RWPE2 (cell line): ENCODE measurements at regions not wholly inside any gene's neighbourhood (a gene's known extent, or its start where the extent isn't known, plus 50 kb on each side); places are given as distances from the start of the nearest gene placed in this dataset.

Experiments
- ATAC-seq: fragments of 200-7000 bp; cut with Tn5 transposase; 3 replicates; pipeline ENCODE4 v1.9.1; 2021; ENCODE audit warnings: low read depth
- DNase-seq: peaks from one replicate; pipeline ENCODE4 v3.0.0-alpha.2; 2020; ENCODE audit warnings: low spot score
- H3K27ac ChIP-seq: fragments of 450-650 bp; 2 replicates; pipeline ENCODE4 v1.5.1; 2017; ENCODE audit warnings: mild to moderate bottlenecking; ENCODE audit not compliant: poor library complexity, severe bottlenecking
- H3K27me3 ChIP-seq: fragments of 250-450 bp; sonication (Bioruptor Pico); 2 replicates; pipeline ENCODE4 v1.5.1; 2021; ENCODE audit warnings: mild to moderate bottlenecking, moderate library complexity; ENCODE audit not compliant: insufficient read depth, poor library complexity, severe bottlenecking
- H3K36me3 ChIP-seq: fragments of 250-450 bp; sonication (Bioruptor Pico); 2 replicates; pipeline ENCODE4 v1.5.1; 2020; ENCODE audit warnings: low read depth, mild to moderate bottlenecking, moderate library complexity
- H3K4me1 ChIP-seq: fragments of 250-450 bp; sonication (Bioruptor Pico); 2 replicates; pipeline ENCODE4 v1.5.1; 2021; ENCODE audit warnings: mild to moderate bottlenecking, moderate library complexity; ENCODE audit not compliant: insufficient read depth, poor library complexity, severe bottlenecking
- H3K4me3 ChIP-seq: fragments of 250-450 bp; sonication (Bioruptor Pico); 2 replicates; pipeline ENCODE4 v1.5.1; 2021; ENCODE audit warnings: mild to moderate bottlenecking, moderate library complexity; ENCODE audit not compliant: severe bottlenecking
- H3K9me3 ChIP-seq: fragments of 250-450 bp; sonication (Bioruptor Pico); 2 replicates; pipeline ENCODE4 v1.5.1; 2021; ENCODE audit warnings: mild to moderate bottlenecking, moderate library complexity; ENCODE audit not compliant: severe bottlenecking
- CTCF ChIP-seq: fragments of 450-650 bp; IDR thresholded peaks from one replicate; pipeline ENCODE4 v1.5.1; 2017; ENCODE audit warnings: mild to moderate bottlenecking, moderate library complexity; ENCODE audit not compliant: poor library complexity, severe bottlenecking

GRCh38 chr9:79264041-79264440 is 307.7 kb upstream of the TLE4 start:
- no peak for TF ChIP-seq CTCF
- ATAC-seq: no peak

DNA sequence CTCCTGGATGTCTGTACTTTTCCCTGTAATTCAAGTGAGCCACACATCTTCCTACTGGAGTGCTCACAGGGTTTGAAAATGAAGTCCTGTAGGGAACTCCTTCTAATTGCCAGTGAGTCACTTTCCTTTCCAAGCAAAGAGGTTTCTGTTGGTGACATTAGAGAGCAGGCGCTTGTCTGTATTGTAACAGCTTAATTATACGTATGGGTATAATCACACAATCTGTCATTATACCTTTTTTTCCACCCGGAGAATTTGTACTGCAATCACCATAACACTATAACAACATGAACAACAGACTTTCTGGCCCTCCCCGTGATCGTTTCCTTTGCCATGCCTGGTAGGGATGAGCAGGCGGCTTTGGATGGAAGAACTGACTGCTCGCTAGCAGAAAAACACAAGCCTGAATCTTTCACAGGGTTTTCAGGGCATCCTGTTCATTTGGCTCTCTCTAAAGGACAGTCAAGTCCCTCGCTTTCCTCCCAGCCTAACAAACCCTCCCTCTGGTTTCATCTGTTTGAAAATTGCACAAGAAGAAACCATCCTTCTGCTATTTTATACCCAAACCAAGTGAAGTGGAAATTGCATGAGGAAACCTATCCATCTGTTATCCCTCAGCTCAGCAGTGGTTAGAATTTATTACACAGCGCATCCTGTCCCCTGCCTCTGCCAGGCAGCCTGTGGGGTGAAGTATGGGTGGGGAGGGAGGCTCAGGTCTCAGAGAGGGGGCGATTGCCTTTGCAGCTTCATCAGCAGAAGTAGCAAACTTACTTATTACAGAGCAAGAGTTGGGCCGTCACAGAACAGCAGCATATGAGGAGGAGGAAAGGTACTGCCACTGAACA is 307.0 kb upstream of the TLE4 start:
- no peak for DNase-seq
- Histone ChIP-seq H3K4me3 (no peak overlapping the region), H3K9me3 (no peaks in the 10 kb centered on the region), H3K27ac (no peak overlapping the region), H3K36me3 (no peaks in the 10 kb centered on the region), H3K27me3 (no peaks in the 10 kb centered on the region), H3K4me1 (no peaks in the 10 kb centered on the region)
- TF ChIP-seq CTCF: no peak
- no peak for ATAC-seq

More at GRCh38 chr9:79264041-79264440, 307.7 kb upstream of the TLE4 start:
- no peaks in the 10 kb centered on the region for H3K9me3 ChIP-seq
- no peaks in the 10 kb centered on the region for H3K36me3 ChIP-seq
- H3K27ac ChIP-seq: no peak overlapping the region
- peaks cover under 1% of the 10 kb centered on the region for H3K27me3 ChIP-seq
- H3K4me3 ChIP-seq: no peak overlapping the region
- H3K4me1 ChIP-seq: no peaks in the 10 kb centered on the region
- no peak for DNase-seq

DNA sequence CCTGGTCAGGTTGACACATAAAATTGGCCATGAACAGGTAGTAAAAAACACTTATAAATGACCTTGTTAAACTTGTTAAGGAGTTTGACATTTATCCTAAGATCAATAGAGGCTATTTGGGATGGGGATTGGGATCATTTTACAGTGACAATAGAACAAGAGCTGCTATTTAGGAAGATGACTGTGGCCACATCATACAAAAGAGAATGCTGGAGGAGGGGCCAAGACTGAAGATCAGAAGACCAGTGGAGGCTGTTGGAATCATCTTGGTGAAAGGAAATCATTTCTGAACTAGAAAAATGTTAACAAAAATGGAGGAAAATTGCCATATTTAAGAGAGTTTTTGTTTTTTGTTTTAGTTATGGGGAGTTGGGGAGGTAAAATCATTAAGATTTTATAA is 304.8 kb upstream of the TLE4 start:
- no peaks in the 10 kb centered on the region for H3K36me3 ChIP-seq
- no peaks in the 10 kb centered on the region for H3K4me1 ChIP-seq
- H3K4me3 ChIP-seq: no peak overlapping the region
- H3K9me3 ChIP-seq: no peaks in the 10 kb centered on the region
- no peak overlapping the region for H3K27ac ChIP-seq
- no peaks in the 10 kb centered on the region for H3K27me3 ChIP-seq
- DNase-seq: no peak
- no peak for TF ChIP-seq CTCF
- no peak for ATAC-seq

- no peak for TF ChIP-seq CTCF
- no peak for ATAC-seq
- no peak for DNase-seq
- no peak overlapping the region for H3K4me3 ChIP-seq
- no peak overlapping the region for H3K27ac ChIP-seq
- H3K9me3 ChIP-seq: no peaks in the 10 kb centered on the region
- H3K27me3 ChIP-seq: no peaks in the 10 kb centered on the region
- no peaks in the 10 kb centered on the region for H3K36me3 ChIP-seq
- H3K4me1 ChIP-seq: no peaks in the 10 kb centered on the region
Observed at GRCh38 chr9:79268806-79269205, 303.0 kb upstream of the TLE4 start.

GRCh38 chr9:79273311-79273710 is 298.5 kb upstream of the TLE4 start:
- Histone ChIP-seq H3K36me3 (no peaks in the 10 kb centered on the region), H3K4me1 (no peaks in the 10 kb centered on the region), H3K4me3 (no peak overlapping the region), H3K27ac (no peak overlapping the region), H3K9me3 (no peaks in the 10 kb centered on the region), H3K27me3 (no peaks in the 10 kb centered on the region)
- DNase-seq: no peak
- no peak for ATAC-seq
- TF ChIP-seq CTCF: no peak
